Neuronal stem cell (in vitro differentiated cells): ENCODE measurements at regions not wholly inside any gene's neighbourhood (a gene's known extent, or its start where the extent isn't known, plus 50 kb on each side); places are given as distances from the start of the nearest gene placed in this dataset.

Source experiments
- DNase-seq: peaks from one replicate; pipeline ENCODE4 v3.0.0-alpha.2; 2013; ENCODE audit warnings: low spot score
- H2AFZ ChIP-seq: one replicate; pipeline ENCODE4 v1.6.1; 2013; ENCODE audit warnings: mild to moderate bottlenecking, low read length, inconsistent platforms
- H2AK5ac ChIP-seq: 2 replicates; pipeline ENCODE4 v1.6.1; 2013; ENCODE audit warnings: low read depth, mild to moderate bottlenecking, inconsistent platforms, low read length, moderate library complexity, mixed read lengths
- H2BK120ac ChIP-seq: 2 replicates; pipeline ENCODE4 v1.6.1; 2013; ENCODE audit warnings: low read depth, mild to moderate bottlenecking, inconsistent platforms, low read length, moderate library complexity, mixed read lengths
- H2BK12ac ChIP-seq: one replicate; pipeline ENCODE4 v1.6.1; 2013; ENCODE audit warnings: low read length, inconsistent platforms
- H2BK15ac ChIP-seq: 2 replicates; pipeline ENCODE4 v1.6.1; 2013; ENCODE audit warnings: mild to moderate bottlenecking, low read length, inconsistent platforms, mixed read lengths
- H2BK5ac ChIP-seq: one replicate; pipeline ENCODE4 v1.6.1; 2013; ENCODE audit warnings: inconsistent platforms, mild to moderate bottlenecking, low read length, moderate library complexity
- H3K14ac ChIP-seq: one replicate; pipeline ENCODE4 v1.6.1; 2013; ENCODE audit warnings: low read length, inconsistent platforms
- H3K18ac ChIP-seq: 2 replicates; pipeline ENCODE4 v1.6.1; 2013; ENCODE audit warnings: low read length, inconsistent platforms
- H3K23ac ChIP-seq: 2 replicates; pipeline ENCODE4 v1.6.1; 2013; ENCODE audit warnings: low read depth, mild to moderate bottlenecking, mixed read lengths, low read length, inconsistent platforms; ENCODE audit not compliant: poor library complexity
- H3K27ac ChIP-seq: replicated peaks from 3 replicates; pipeline ENCODE4 v1.5.1; 2013; ENCODE audit warnings: low read length, inconsistent platforms
- H3K27me3 ChIP-seq, 3 experiments: 2 replicates each; pipeline ENCODE4 v1.6.1; 2013; ENCODE audit warnings: low read length in 3 of 3, mild to moderate bottlenecking in 2 of 3, inconsistent platforms in 1 of 3, low read depth in 1 of 3, mixed read lengths in 1 of 3, moderate library complexity in 1 of 3; ENCODE audit not compliant: control insufficient read depth in 3 of 3, insufficient read depth in 3 of 3
- H3K36me3 ChIP-seq, 2 donors: replicated peaks in 1 of 2; 2 replicates each; pipeline ENCODE4 v1.6.1; 2013; ENCODE audit warnings: low read length in 2 of 2; ENCODE audit not compliant: control insufficient read depth in 2 of 2, insufficient read depth in 2 of 2
- H3K4ac ChIP-seq: 2 replicates; pipeline ENCODE4 v1.6.1; 2013; ENCODE audit warnings: inconsistent platforms, mild to moderate bottlenecking, low read length, moderate library complexity
- H3K4me1 ChIP-seq, 2 donors: 1 replicate in 1 of 2; 2 replicates in 1 of 2; pipeline ENCODE4 v1.6.1; 2013; ENCODE audit warnings: low read length in 2 of 2, low read depth in 1 of 2; ENCODE audit not compliant: control insufficient read depth in 2 of 2, insufficient read depth in 1 of 2
- H3K4me2 ChIP-seq: one replicate; pipeline ENCODE4 v1.6.1; 2013; ENCODE audit warnings: mild to moderate bottlenecking, low read length, inconsistent platforms; ENCODE audit not compliant: insufficient read depth, poor library complexity, severe bottlenecking
- H3K4me3 ChIP-seq, 2 donors: 2 replicates each; pipeline ENCODE4 v1.5.1; 2013; ENCODE audit warnings: low read length in 2 of 2, mild to moderate bottlenecking in 2 of 2, inconsistent platforms in 1 of 2, moderate library complexity in 1 of 2
- H3K79me1 ChIP-seq: one replicate; pipeline ENCODE4 v1.6.1; 2013; ENCODE audit warnings: low read depth, mild to moderate bottlenecking, inconsistent platforms, low read length, moderate library complexity
- H3K9ac ChIP-seq: one replicate; pipeline ENCODE4 v1.6.1; 2013; ENCODE audit warnings: mild to moderate bottlenecking, low read depth, low read length, inconsistent platforms; ENCODE audit not compliant: poor library complexity
- H3K9me3 ChIP-seq, 2 donors: replicated peaks in 1 of 2; 2 replicates each; pipeline versions ENCODE3 to v1.6.1; 2013; ENCODE audit warnings: low read length in 2 of 2, mild to moderate bottlenecking in 2 of 2, inconsistent platforms in 1 of 2, low read depth in 1 of 2, mixed read lengths in 1 of 2, moderate library complexity in 1 of 2; ENCODE audit not compliant: control insufficient read depth in 2 of 2, insufficient read depth in 1 of 2
- H4K8ac ChIP-seq: one replicate; pipeline ENCODE4 v1.6.1; 2013; ENCODE audit warnings: low read depth, mild to moderate bottlenecking, inconsistent platforms, low read length, moderate library complexity
- H4K91ac ChIP-seq: one replicate; pipeline ENCODE4 v1.6.1; 2013; ENCODE audit warnings: low read length, low read depth, mild to moderate bottlenecking, inconsistent platforms; ENCODE audit not compliant: poor library complexity
- WGBS, 2 donors: extraction: QIAGEN DNeasy Blood & Tissue Kit; methylation state at CpG; one replicate each; pipeline ENCODE4 v1.1.7; 2013; ENCODE audit warnings: missing lambda C conversion rate in 2 of 2, mixed read lengths in 1 of 2; ENCODE audit not compliant: insufficient read length in 2 of 2, insufficient replicate concordance in 1 of 2; ENCODE audit errors: extremely low coverage in 2 of 2; 5-methylcytosine and 5-hydroxymethylcytosine counted together

- Histone ChIP-seq H2BK120ac (no peak overlapping the region), H3K4me3 (no peak overlapping the region), H3K9me3 (no peaks in the 10 kb centered on the region), H3K4me2 (no peak overlapping the region), H3K79me1 (no peaks in the 10 kb centered on the region), H3K27me3 (peaks cover 0 to 22% (median 0%) of the 10 kb centered on the region in 3 experiments), H3K36me3 (no peaks in the 10 kb centered on the region), H4K91ac (no peak overlapping the region), H3K18ac (no peak overlapping the region), H2AFZ (no peak overlapping the region), H3K9ac (no peak overlapping the region), H2AK5ac (no peak overlapping the region), H2BK15ac (no peak overlapping the region), H3K23ac (no peak overlapping the region), H2BK5ac (no peak overlapping the region), H3K4me1 (no peaks in the 10 kb centered on the region), H3K4ac (no peak overlapping the region), H2BK12ac (no peak overlapping the region), H3K27ac (no peak overlapping the region), H3K14ac (no peak overlapping the region), H4K8ac (no peak overlapping the region)
- WGBS, 2 donors = no CpG with 5 or more reads among the region's 2 CpGs
- no peak for DNase-seq
Measured at GRCh38 chr2:200732866-200733265, 78.8 kb upstream of the BZW1 start.

GRCh38 chr2:200733713-200734198, 78.0 kb upstream of the BZW1 start:
- Histone ChIP-seq H3K27me3 (peaks cover 0 to 17% (median 0%) of the 10 kb centered on the region in 3 experiments), H4K91ac (no peak overlapping the region), H3K27ac (no peak overlapping the region), H2BK5ac (no peak overlapping the region), H2BK15ac (no peak overlapping the region), H2BK12ac (no peak overlapping the region), H2AK5ac (no peak overlapping the region), H3K23ac (no peak overlapping the region), H3K14ac (no peak overlapping the region), H3K4me1 (no peaks in the 10 kb centered on the region), H3K79me1 (no peaks in the 10 kb centered on the region), H3K9ac (no peak overlapping the region), H3K36me3 (no peaks in the 10 kb centered on the region), H3K4me3 (no peak overlapping the region), H3K9me3 (no peaks in the 10 kb centered on the region), H3K18ac (no peak overlapping the region), H3K4ac (no peak overlapping the region), H2BK120ac (no peak overlapping the region), H2AFZ (no peak overlapping the region), H4K8ac (no peak overlapping the region), H3K4me2 (no peak overlapping the region)
- no peak for DNase-seq
- WGBS, 2 donors = no CpG with 5 or more reads among the region's 3 CpGs

GRCh38 chr2:200735061-200735460, 76.6 kb upstream of the BZW1 start:
- DNase-seq = no peak

GRCh38 chr2:200736646-200737274, 75.0 kb upstream of the BZW1 start:
- WGBS, 2 donors = no CpG with 5 or more reads among the region's 6 CpGs
- Histone ChIP-seq H3K4ac (no peak overlapping the region), H3K27ac (no peak overlapping the region), H3K14ac (no peak overlapping the region), H2AK5ac (no peak overlapping the region), H3K18ac (no peak overlapping the region), H2BK15ac (no peak overlapping the region), H2BK120ac (no peak overlapping the region), H3K4me3 (no peak overlapping the region), H3K4me1 (no peaks in the 10 kb centered on the region), H3K27me3 (peaks cover 0 to 3% (median 0%) of the 10 kb centered on the region in 3 experiments), H2BK12ac (no peak overlapping the region), H3K79me1 (no peaks in the 10 kb centered on the region), H2AFZ (no peak overlapping the region), H3K9me3 (no peaks in the 10 kb centered on the region), H4K91ac (no peak overlapping the region), H4K8ac (no peak overlapping the region), H3K4me2 (no peak overlapping the region), H3K23ac (no peak overlapping the region), H3K9ac (no peak overlapping the region), H2BK5ac (no peak overlapping the region), H3K36me3 (no peaks in the 10 kb centered on the region)
- no peak for DNase-seq

More at GRCh38 chr2:200735061-200735460, 76.6 kb upstream of the BZW1 start:
- H4K91ac ChIP-seq = no peak overlapping the region
- H2BK15ac ChIP-seq = no peak overlapping the region
- no peak overlapping the region for H3K9ac ChIP-seq
- H3K23ac ChIP-seq = no peak overlapping the region
- no peak overlapping the region for H3K18ac ChIP-seq
- H3K27ac ChIP-seq = no peak overlapping the region
- no peak overlapping the region for H2AFZ ChIP-seq
- H2BK12ac ChIP-seq = no peak overlapping the region
- no peak overlapping the region for H3K14ac ChIP-seq
- no peak overlapping the region for H3K4ac ChIP-seq
- no peak overlapping the region for H3K4me2 ChIP-seq
- no peak overlapping the region for H2BK120ac ChIP-seq
- no peaks in the 10 kb centered on the region for H3K9me3 ChIP-seq
- H2BK5ac ChIP-seq = no peak overlapping the region
- no peaks in the 10 kb centered on the region for H3K79me1 ChIP-seq
- WGBS, 2 donors = no CpG with 5 or more reads among the region's 3 CpGs
- no peak overlapping the region for H4K8ac ChIP-seq
- peaks cover 0 to 13% (median 0%) of the 10 kb centered on the region in 3 experiments for H3K27me3 ChIP-seq
- H2AK5ac ChIP-seq = no peak overlapping the region
- no peaks in the 10 kb centered on the region for H3K36me3 ChIP-seq
- no peak overlapping the region for H3K4me3 ChIP-seq
- H3K4me1 ChIP-seq = no peaks in the 10 kb centered on the region
